ENCODE measurements at regions not wholly inside any gene's neighbourhood (a gene's known extent, or its start where the extent isn't known, plus 50 kb on each side); places are given as distances from the start of the nearest gene placed in this dataset.

DNA sequence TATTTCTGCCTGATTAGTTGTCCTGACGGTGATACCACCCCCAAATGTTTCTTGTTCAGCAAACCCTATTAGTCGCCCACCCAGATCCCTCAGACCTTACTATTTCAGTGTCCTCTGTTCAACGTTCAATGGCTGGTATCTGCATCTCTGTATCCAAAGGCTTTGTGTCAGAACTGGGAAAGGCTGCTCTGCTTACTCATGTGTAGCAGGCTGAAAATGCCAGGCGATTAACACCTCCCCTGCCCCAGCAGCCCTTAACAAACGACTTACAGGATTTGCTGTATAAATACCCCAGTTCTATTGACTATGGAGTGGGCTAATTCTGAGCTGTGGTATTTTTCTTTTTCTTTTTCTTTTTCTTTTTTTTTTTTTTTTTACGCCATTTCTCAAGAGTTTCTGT lies 415.0 kb downstream of the ZNF674 start (continued):
- no peak for TF ChIP-seq ZBTB11 (tag by site-specific recombination; conservative IDR thresholded peaks at IDR 0.05; ENCODE audit: low read depth)

DNA sequence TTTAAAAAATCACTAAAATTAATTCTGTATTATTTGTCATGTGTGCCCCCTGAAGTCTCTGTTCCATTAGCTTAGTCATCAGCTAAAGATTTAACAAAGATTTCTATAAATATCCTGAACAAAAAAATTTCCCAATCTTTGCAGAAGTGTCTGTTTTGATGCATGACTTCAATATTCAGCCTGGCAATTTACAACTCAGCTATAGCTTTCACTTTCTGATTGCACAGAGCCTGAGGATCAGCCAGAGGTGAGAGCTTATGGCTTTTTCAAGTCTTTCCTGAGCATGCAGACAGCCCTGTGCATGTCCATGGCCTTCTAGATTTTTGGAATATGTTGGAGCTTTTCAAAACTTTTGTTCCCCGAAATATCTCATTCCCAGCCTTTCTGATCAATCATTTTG lies 420.1 kb downstream of the ZNF674 start:
- ChIA-PET POLR2A (no interaction called here), CTCF (interaction anchor here (0.7 kb wide), 1 partner anchor 678 kb away, joined by 3 read pairs; no protein-coding TSS in a partner anchor)
- H3K4me3 ChIP-seq (ENCODE audit: low read depth, low read length), result no peak overlapping the region
- no peaks in the 10 kb centered on the region for H3K9me3 ChIP-seq (ENCODE audit: control insufficient read depth, insufficient read depth, low read depth, low read length)
- TF ChIP-seq ZNF114 (tag by site-specific recombination; IDR thresholded peaks at IDR 0.05), result no peak
- no peak for TF ChIP-seq ZNF701 (tag by site-specific recombination; IDR thresholded peaks at IDR 0.05)
- no peak for TF ChIP-seq ZBTB7A (tag by site-specific recombination; IDR thresholded peaks at IDR 0.05; ENCODE audit: low read depth)
- no peak for TF ChIP-seq ZNF350 (tag by site-specific recombination; IDR thresholded peaks at IDR 0.05)
- no peak for TF ChIP-seq ZNF16 (tag by site-specific recombination; IDR thresholded peaks at IDR 0.05; ENCODE audit: low read depth)
- no peak for TF ChIP-seq ZNF214 (tag by site-specific recombination; IDR thresholded peaks at IDR 0.05; ENCODE audit: borderline replicate concordance)
- TF ChIP-seq ZNF366 (tag by site-specific recombination; conservative IDR thresholded peaks at IDR 0.05), result no peak
- TF ChIP-seq ZNF473 (tag by site-specific recombination; IDR thresholded peaks at IDR 0.05), result no peak
- no peak for TF ChIP-seq HOXD13 (CRISPR knock-in tag; IDR thresholded peaks at IDR 0.05; ENCODE audit: borderline replicate concordance)
- TF ChIP-seq FEZF1 (tag by site-specific recombination; IDR thresholded peaks at IDR 0.05), result no peak
- TF ChIP-seq KLF1 (tag by site-specific recombination; IDR thresholded peaks at IDR 0.05), result no peak
- no peak for TF ChIP-seq ZNF843 (tag by site-specific recombination; IDR thresholded peaks at IDR 0.05)
- TF ChIP-seq SP7 (tag by site-specific recombination; IDR thresholded peaks at IDR 0.05), result no peak
- no peak for TF ChIP-seq CTCF (tag by site-specific recombination; IDR thresholded peaks at IDR 0.05)
- no peak for TF ChIP-seq ZNF501 (tag by site-specific recombination; IDR thresholded peaks at IDR 0.05)
- no peak for TF ChIP-seq ZNF837 (tag by site-specific recombination; IDR thresholded peaks at IDR 0.05)
- no peaks in the 10 kb centered on the region for H3K4me1 ChIP-seq (ENCODE audit: control insufficient read depth, insufficient read depth, low read length)
- H3K27ac ChIP-seq (ENCODE audit: extremely low read depth, low read depth, low read length), result no peak overlapping the region
- H3K36me3 ChIP-seq (ENCODE audit: control insufficient read depth in 2 of 2, insufficient read depth in 1 of 2, low read length in 2 of 2), result no peaks in the 10 kb centered on the region

DNA sequence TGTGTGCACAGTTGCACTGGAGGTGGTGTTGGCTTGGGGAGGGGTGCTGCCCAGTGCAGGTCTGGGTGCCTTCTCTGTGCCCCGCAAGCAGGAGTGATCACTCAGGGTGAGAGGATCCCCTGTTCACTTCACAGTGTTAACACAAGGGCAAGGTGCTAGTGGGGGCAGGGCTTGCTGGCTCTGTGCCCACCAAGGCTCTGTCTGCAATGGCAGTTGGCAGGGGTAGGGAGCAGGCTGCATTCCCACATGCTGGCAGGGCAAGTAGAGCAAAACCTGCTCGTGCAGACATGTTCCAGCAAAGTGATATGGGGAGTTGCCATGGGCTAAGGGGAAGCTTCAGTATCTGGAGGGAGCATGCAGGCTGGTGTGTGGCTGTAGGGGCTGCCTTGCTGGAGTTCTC lies 428.0 kb downstream of the ZNF674 start:
- Histone ChIP-seq H3K36me3 (ENCODE audit: control insufficient read depth in 2 of 2, insufficient read depth in 1 of 2, low read length in 2 of 2) (no peaks in the 10 kb centered on the region), H3K27ac (ENCODE audit: extremely low read depth, low read depth, low read length) (no peak overlapping the region), H3K4me1 (ENCODE audit: control insufficient read depth, insufficient read depth, low read length) (no peaks in the 10 kb centered on the region), H3K9me3 (ENCODE audit: control insufficient read depth, insufficient read depth, low read depth, low read length) (no peaks in the 10 kb centered on the region), H3K4me3 (ENCODE audit: low read depth, low read length) (no peak overlapping the region)
- POLR2A ChIA-PET, result no interaction called here
- CTCF ChIA-PET, result no interaction called here
- TF ChIP-seq ZEB2 (tag by site-specific recombination; IDR thresholded peaks at IDR 0.05) (no peak), ZNF366 (tag by site-specific recombination; conservative IDR thresholded peaks at IDR 0.05) (no peak), RBAK (tag by site-specific recombination; IDR thresholded peaks at IDR 0.05) (no peak), ZNF776 (tag by site-specific recombination; IDR thresholded peaks at IDR 0.05; ENCODE audit: borderline replicate concordance) (no peak), ZNF324 (tag by site-specific recombination; IDR thresholded peaks at IDR 0.05) (no peak), PRDM1 (tag by site-specific recombination; IDR thresholded peaks at IDR 0.05) (no peak), TSHZ1 (tag by site-specific recombination; IDR thresholded peaks at IDR 0.05; ENCODE audit: borderline replicate concordance) (no peak), ZNF48 (tag by site-specific recombination; IDR thresholded peaks at IDR 0.05) (no peak), ZNF423 (tag by site-specific recombination; IDR thresholded peaks at IDR 0.05) (no peak), ZFP69B (tag by site-specific recombination; IDR thresholded peaks at IDR 0.05) (no peak)
- TF ChIP-seq, protein P1, sequence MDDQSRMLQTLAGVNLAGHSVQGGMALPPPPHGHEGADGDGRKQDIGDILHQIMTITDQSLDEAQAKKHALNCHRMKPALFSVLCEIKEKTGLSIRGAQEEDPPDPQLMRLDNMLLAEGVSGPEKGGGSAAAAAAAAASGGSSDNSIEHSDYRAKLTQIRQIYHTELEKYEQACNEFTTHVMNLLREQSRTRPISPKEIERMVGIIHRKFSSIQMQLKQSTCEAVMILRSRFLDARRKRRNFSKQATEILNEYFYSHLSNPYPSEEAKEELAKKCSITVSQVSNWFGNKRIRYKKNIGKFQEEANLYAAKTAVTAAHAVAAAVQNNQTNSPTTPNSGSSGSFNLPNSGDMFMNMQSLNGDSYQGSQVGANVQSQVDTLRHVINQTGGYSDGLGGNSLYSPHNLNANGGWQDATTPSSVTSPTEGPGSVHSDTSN (CRISPR knock-in tag; IDR thresholded peaks at IDR 0.05), result no peak

Data from HEK293 (cell line).